AG04449 (cell line): ENCODE measurements at regions not wholly inside any gene's neighbourhood (a gene's known extent, or its start where the extent isn't known, plus 50 kb on each side); places are given as distances from the start of the nearest gene placed in this dataset.

Experiments used
- CTCF ChIA-PET: fragments of 350-600 bp; formaldehyde crosslinking; extraction: SDS; loops from one replicate; lab custom pipeline; 2021; ENCODE audit warnings: antibody characterized with exemption; lab: Yijun Ruan, JAX
- POLR2A ChIA-PET: fragments of 400-600, 350-600 bp; formaldehyde crosslinking; extraction: SDS; loops from one replicate; lab custom pipeline; 2020; ENCODE audit warnings: antibody characterized with exemption, inconsistent platforms; lab: Yijun Ruan, JAX
- DNase-seq: peaks from one replicate; pipeline ENCODE4 v3.0.0-alpha.2; 2010; ENCODE audit warnings: low read depth, low spot score
- H3K4me3 ChIP-seq: 2 replicates; pipeline ENCODE4 v1.5.1; 2011; ENCODE audit warnings: low read depth, mild to moderate bottlenecking, control low read depth, low read length
- CTCF ChIP-seq: IDR thresholded peaks from one replicate; pipeline ENCODE4 v1.5.1; 2011; ENCODE audit warnings: mild to moderate bottlenecking, moderate library complexity, low read length, control low read depth, inconsistent platforms; ENCODE audit not compliant: insufficient read depth; ENCODE audit errors: missing control alignments

DNA sequence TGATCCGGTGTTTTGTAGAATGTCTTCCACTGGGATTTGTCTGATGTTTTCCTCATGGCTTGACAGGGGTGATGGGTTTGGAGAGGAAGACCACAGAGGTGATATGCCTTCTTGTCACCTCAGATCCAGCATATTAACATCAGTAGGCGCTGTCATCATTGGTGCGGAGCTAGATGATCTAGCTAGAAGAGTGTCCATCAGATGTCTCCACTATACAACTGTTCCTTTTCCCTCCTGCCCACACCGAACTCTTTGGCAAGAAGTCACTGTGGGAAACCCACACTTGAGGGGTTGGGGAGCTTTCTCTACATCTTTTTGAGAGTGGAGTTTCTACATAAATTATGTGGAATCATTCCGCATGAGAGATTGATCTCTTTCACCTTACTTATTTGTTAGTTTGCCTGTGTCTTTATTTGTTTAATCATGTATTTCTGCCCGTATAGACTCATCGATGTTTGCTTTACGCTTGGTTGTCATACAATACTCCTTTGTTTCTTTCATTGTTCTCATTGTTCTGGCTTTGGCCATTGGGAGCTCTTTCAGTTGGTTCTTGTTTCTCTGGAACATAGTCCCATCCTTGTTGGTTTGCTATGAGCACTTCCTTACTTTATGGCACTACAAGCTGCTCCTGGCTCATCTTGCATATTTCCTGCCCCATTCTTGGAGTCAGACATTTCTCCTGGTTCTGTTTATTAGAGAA is 1420.3 kb downstream of the BRD1 start:
- CTCF ChIA-PET: interaction anchor here (1.2 kb wide), 2 partner anchors 15 to 85 kb away, joined by 3 read pairs; no protein-coding TSS in a partner anchor
- DNase-seq: no peak
- no peak for TF ChIP-seq CTCF

GRCh38 chr22:48406161-48406560 is 1421.5 kb downstream of the BRD1 start:
- no peak for TF ChIP-seq CTCF
- no peak overlapping the region for H3K4me3 ChIP-seq
- CTCF ChIA-PET: no interaction called here
- POLR2A ChIA-PET: no interaction called here
- no peak for DNase-seq

More for the DNA sequence above, 1420.3 kb downstream of the BRD1 start:
- H3K4me3 ChIP-seq: no peak overlapping the region
- POLR2A ChIA-PET: no interaction called here

DNA sequence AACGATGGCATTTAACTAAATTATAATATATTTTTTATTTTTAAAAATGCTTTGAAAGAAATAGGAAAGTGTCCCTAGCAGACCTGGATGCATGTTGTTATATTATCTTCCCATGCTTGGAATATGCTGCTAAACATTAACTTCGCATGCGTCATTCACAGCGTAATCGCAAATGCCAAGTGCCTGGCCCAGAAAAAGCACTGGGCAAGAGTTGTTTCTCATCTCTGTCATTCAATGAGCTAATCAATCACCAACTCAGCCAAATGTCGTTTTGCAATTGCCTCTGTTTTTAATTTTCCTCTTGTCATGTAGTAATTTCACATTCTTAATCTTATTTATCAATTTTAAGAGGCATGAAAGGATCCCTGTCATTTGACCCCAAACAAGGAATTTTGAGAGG is 1421.9 kb downstream of the BRD1 start:
- ChIA-PET POLR2A (no interaction called here), CTCF (no interaction called here)
- H3K4me3 ChIP-seq: no peak overlapping the region
- no peak for TF ChIP-seq CTCF
- DNase-seq: no peak

- no peak for DNase-seq
- ChIA-PET POLR2A (no interaction called here), CTCF (no interaction called here)
- no peak overlapping the region for H3K4me3 ChIP-seq
- TF ChIP-seq CTCF: no peak
Measured at GRCh38 chr22:48404801-48405447, 1422.7 kb downstream of the BRD1 start.

- ChIA-PET POLR2A (interaction anchor here (0.5 kb wide), 1 partner anchor 1454 kb away, joined by 3 read pairs; no protein-coding TSS in a partner anchor), CTCF (no interaction called here)
- H3K4me3 ChIP-seq: no peak overlapping the region
- DNase-seq: no peak
- TF ChIP-seq CTCF: no peak
Measured at GRCh38 chr22:48403521-48404403, 1423.9 kb downstream of the BRD1 start.
